ENCODE measurements at regions not wholly inside any gene's neighbourhood (a gene's known extent, or its start where the extent isn't known, plus 50 kb on each side); places are given as distances from the start of the nearest gene placed in this dataset. TPM values are rescaled to one million over a fixed set of nuclear protein-coding genes. Genes with fewer than 3 reads are reported as not detected.
"Not testable (repeated sequence)": the region's sequence is repeated elsewhere in the genome, so short reads cannot be mapped to it uniquely, and the experiment has no call there.

GRCh38 chr4:9716093-9716492 is 65.3 kb upstream of the DRD5 start:
- Mint-ChIP-seq H3K27ac (ENCODE audit: unreplicated experiment) (no peak overlapping the region), H3K4me3 (ENCODE audit: unreplicated experiment) (no peak overlapping the region), H3K36me3 (ENCODE audit: insufficient read depth, unreplicated experiment) (no peaks in the 10 kb centered on the region), H3K4me1 (ENCODE audit: low read depth, unreplicated experiment) (peaks cover 6% of the 10 kb centered on the region), H3K27me3 (ENCODE audit: insufficient read depth, unreplicated experiment) (peaks cover 3% of the 10 kb centered on the region), H3K9me3 (ENCODE audit: unreplicated experiment) (no peaks in the 10 kb centered on the region)
- CTCF ChIA-PET = no interaction called here
- H3K4me3 ChIP-seq (ENCODE audit: low read depth, low read length) = no peak overlapping the region
- TF ChIP-seq CTCF (IDR thresholded peaks at IDR 0.05; ENCODE audit: insufficient read depth in 1 of 2, low read depth in 1 of 2, low read length in 1 of 2, severe bottlenecking in 1 of 2, unreplicated experiment in 1 of 2) = no peak
- BruUV-seq (replicated peaks) = no TSS peak
- no peaks in the 10 kb centered on the region for H3K27me3 ChIP-seq (replicated peaks; ENCODE audit: control insufficient read depth, insufficient read depth, low read length)
- H3K4me1 ChIP-seq = no peaks in the 10 kb centered on the region
- H3K9me3 ChIP-seq = no peaks in the 10 kb centered on the region
- no peak for DNase-seq
- H3K36me3 ChIP-seq (ENCODE audit: control insufficient read depth, insufficient read depth, low read length) = no peaks in the 10 kb centered on the region
- POLR2A ChIA-PET = no interaction called here
- intact Hi-C loops (cut with micrococcal nuclease; ENCODE audit: unreplicated experiment) = no loop called here

- H3K27ac Mint-ChIP-seq (ENCODE audit: unreplicated experiment); BruUV-seq (replicated peaks); intact Hi-C loops (cut with micrococcal nuclease; ENCODE audit: unreplicated experiment); POLR2A ChIA-PET; DNase-seq; H3K4me3 ChIP-seq (ENCODE audit: low read depth, low read length); H3K9me3 Mint-ChIP-seq (ENCODE audit: unreplicated experiment); H3K36me3 Mint-ChIP-seq (ENCODE audit: insufficient read depth, unreplicated experiment); CTCF ChIA-PET; H3K27me3 ChIP-seq (replicated peaks; ENCODE audit: control insufficient read depth, insufficient read depth, low read length); H3K36me3 ChIP-seq (ENCODE audit: control insufficient read depth, insufficient read depth, low read length); H3K27me3 Mint-ChIP-seq (ENCODE audit: insufficient read depth, unreplicated experiment); H3K4me1 ChIP-seq; H3K4me3 Mint-ChIP-seq (ENCODE audit: unreplicated experiment); H3K9me3 ChIP-seq; H3K4me1 Mint-ChIP-seq (ENCODE audit: low read depth, unreplicated experiment): not testable (repeated sequence)
These were observed 63.0 kb upstream of the DRD5 start for GRCh38 chr4:9718246-9718939.

- CTCF ChIA-PET; H3K4me3 ChIP-seq (ENCODE audit: low read depth, low read length); H3K4me1 ChIP-seq; H3K36me3 ChIP-seq (ENCODE audit: control insufficient read depth, insufficient read depth, low read length); H3K27me3 ChIP-seq (replicated peaks; ENCODE audit: control insufficient read depth, insufficient read depth, low read length); DNase-seq; H3K9me3 ChIP-seq; H3K36me3 Mint-ChIP-seq (ENCODE audit: insufficient read depth, unreplicated experiment); POLR2A ChIA-PET; intact Hi-C loops (cut with micrococcal nuclease; ENCODE audit: unreplicated experiment); H3K27ac Mint-ChIP-seq (ENCODE audit: unreplicated experiment); BruUV-seq (replicated peaks); H3K27me3 Mint-ChIP-seq (ENCODE audit: insufficient read depth, unreplicated experiment); H3K4me3 Mint-ChIP-seq (ENCODE audit: unreplicated experiment); H3K4me1 Mint-ChIP-seq (ENCODE audit: low read depth, unreplicated experiment); H3K9me3 Mint-ChIP-seq (ENCODE audit: unreplicated experiment): not testable (repeated sequence)
These were observed 59.3 kb upstream of the DRD5 start for GRCh38 chr4:9722131-9722530.

Small RNA genes in the stretch of these regions (microRNA-seq; reads per million reads assigned to microRNA genes)
- gene MIR548I2 = not detected

Data from Caco-2 (cell line).